Trophoblast cell (in vitro differentiated cells and primary cell): ENCODE measurements at regions not wholly inside any gene's neighbourhood (a gene's known extent, or its start where the extent isn't known, plus 50 kb on each side); places are given as distances from the start of the nearest gene placed in this dataset.

ENCODE experiments used
- DNase-seq, 2 donors: peaks; one replicate each; pipeline ENCODE4 v3.0.0-alpha.2; 2016
- H2AFZ ChIP-seq: 2 replicates; pipeline ENCODE4 v1.6.1; 2013; ENCODE audit warnings: low read length, moderate library complexity, mild to moderate bottlenecking; ENCODE audit not compliant: insufficient read depth, poor library complexity
- H2AK5ac ChIP-seq: 2 replicates; pipeline ENCODE4 v1.6.1; 2013; ENCODE audit warnings: mild to moderate bottlenecking, low read length
- H2BK120ac ChIP-seq: 2 replicates; pipeline ENCODE4 v1.6.1; 2013; ENCODE audit warnings: low read length, mild to moderate bottlenecking, moderate library complexity; ENCODE audit not compliant: insufficient read depth, poor library complexity
- H2BK12ac ChIP-seq: 2 replicates; pipeline ENCODE4 v1.6.1; 2013; ENCODE audit warnings: mild to moderate bottlenecking, low read length, moderate library complexity
- H2BK5ac ChIP-seq: 2 replicates; pipeline ENCODE4 v1.6.1; 2013; ENCODE audit warnings: low read length, low read depth, moderate library complexity, mild to moderate bottlenecking; ENCODE audit not compliant: poor library complexity
- H3K14ac ChIP-seq: 2 replicates; pipeline ENCODE4 v1.6.1; 2013; ENCODE audit warnings: mild to moderate bottlenecking, low read length
- H3K18ac ChIP-seq: 2 replicates; pipeline ENCODE4 v1.6.1; 2013; ENCODE audit warnings: mild to moderate bottlenecking, low read length
- H3K23ac ChIP-seq: 2 replicates; pipeline ENCODE4 v1.6.1; 2013; ENCODE audit warnings: low read length
- H3K27ac ChIP-seq: 2 replicates; pipeline ENCODE4 v1.5.1; 2013; ENCODE audit warnings: low read depth, mild to moderate bottlenecking, inconsistent platforms, low read length, moderate library complexity
- H3K27me3 ChIP-seq: 2 replicates; pipeline ENCODE4 v1.6.1; 2013; ENCODE audit warnings: inconsistent platforms, mild to moderate bottlenecking, low read length, moderate library complexity; ENCODE audit not compliant: insufficient read depth
- H3K36me3 ChIP-seq, 2 experiments: 1 replicate in 1 of 2; 2 replicates in 1 of 2; pipeline ENCODE4 v1.6.1; 2013; ENCODE audit warnings: low read length in 2 of 2, mild to moderate bottlenecking in 2 of 2, moderate library complexity in 1 of 2; ENCODE audit not compliant: insufficient read depth in 2 of 2, control insufficient read depth in 1 of 2
- H3K4ac ChIP-seq: 2 replicates; pipeline ENCODE4 v1.6.1; 2013; ENCODE audit warnings: low read depth, mild to moderate bottlenecking, low read length, moderate library complexity
- H3K4me1 ChIP-seq, 2 experiments: 1 replicate in 1 of 2; 2 replicates in 1 of 2; pipeline ENCODE4 v1.6.1; 2013; ENCODE audit warnings: low read length in 2 of 2, mild to moderate bottlenecking in 2 of 2, moderate library complexity in 1 of 2; ENCODE audit not compliant: insufficient read depth in 2 of 2, control insufficient read depth in 1 of 2
- H3K4me2 ChIP-seq: 2 replicates; pipeline ENCODE4 v1.6.1; 2013; ENCODE audit warnings: inconsistent platforms, mild to moderate bottlenecking, low read length, moderate library complexity
- H3K4me3 ChIP-seq: 2 replicates; pipeline ENCODE4 v1.5.1; 2013; ENCODE audit warnings: mild to moderate bottlenecking, low read depth, low read length, inconsistent platforms
- H3K79me1 ChIP-seq: one replicate; pipeline ENCODE4 v1.6.1; 2013; ENCODE audit warnings: low read length
- H3K79me2 ChIP-seq: 2 replicates; pipeline ENCODE4 v1.6.1; 2013; ENCODE audit warnings: low read length, mild to moderate bottlenecking; ENCODE audit not compliant: control insufficient read depth, insufficient read depth, poor library complexity
- H3K9ac ChIP-seq: 2 replicates; pipeline ENCODE4 v1.6.1; 2013; ENCODE audit warnings: mild to moderate bottlenecking, low read length
- H3K9me3 ChIP-seq: 2 replicates; pipeline ENCODE4 v1.6.1; 2013; ENCODE audit warnings: low read depth, mild to moderate bottlenecking, control low read depth, inconsistent platforms, low read length; ENCODE audit not compliant: insufficient read depth
- H4K12ac ChIP-seq: 2 replicates; pipeline ENCODE4 v1.6.1; 2013; ENCODE audit warnings: low read depth, mild to moderate bottlenecking, low read length, moderate library complexity
- H4K8ac ChIP-seq: 2 replicates; pipeline ENCODE4 v1.6.1; 2013; ENCODE audit warnings: low read depth, mild to moderate bottlenecking, low read length, moderate library complexity
- H4K91ac ChIP-seq: one replicate; pipeline ENCODE4 v1.6.1; 2013; ENCODE audit warnings: low read depth, mild to moderate bottlenecking, low read length, moderate library complexity
- WGBS: extraction: QIAGEN DNeasy Blood & Tissue Kit; methylation state at CpG from one replicate; pipeline ENCODE4 v1.1.7; 2013; ENCODE audit warnings: missing lambda C conversion rate; ENCODE audit not compliant: insufficient read length, insufficient coverage; ENCODE audit errors: extremely low coverage; 5-methylcytosine and 5-hydroxymethylcytosine counted together

DNA sequence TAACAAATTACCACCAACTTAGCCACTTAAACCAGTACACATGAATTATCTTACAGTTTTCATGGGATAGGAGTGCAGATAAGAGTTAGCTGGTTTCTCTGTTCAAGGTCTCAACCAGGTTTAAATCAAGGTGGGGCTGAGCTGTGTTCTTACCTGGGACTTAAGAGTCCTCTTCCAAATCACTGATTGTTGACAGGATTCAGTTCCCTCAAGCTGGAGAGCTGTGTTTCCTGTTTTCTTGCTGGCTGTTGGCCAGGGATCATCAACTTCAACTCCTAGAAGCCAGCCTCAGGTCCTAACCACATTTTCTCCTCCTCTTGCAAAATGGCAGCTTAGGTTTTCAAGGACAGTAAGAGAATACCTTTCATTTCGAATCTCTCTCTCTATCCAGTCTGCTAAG is 123.8 kb upstream of the CHRM3 start:
- WGBS = no CpG with 5 or more reads among the region's 1 CpG
- Histone ChIP-seq H3K9ac (no peak overlapping the region), H3K14ac (no peak overlapping the region), H3K79me2 (no peaks in the 10 kb centered on the region), H3K27me3 (no peaks in the 10 kb centered on the region), H3K18ac (no peak overlapping the region), H3K4me3 (no peak overlapping the region), H4K91ac (no peak overlapping the region), H3K4me2 (no peak overlapping the region), H2AFZ (no peak overlapping the region), H2BK12ac (no peak overlapping the region), H3K36me3 (no peaks in the 10 kb centered on the region), H3K79me1 (no peaks in the 10 kb centered on the region), H2AK5ac (no peak overlapping the region), H3K4ac (no peak overlapping the region), H3K23ac (no peak overlapping the region), H3K27ac (no peak overlapping the region), H4K12ac (no peak overlapping the region), H4K8ac (no peak overlapping the region), H2BK120ac (no peak overlapping the region), H3K4me1 (no peaks in the 10 kb centered on the region), H3K9me3 (no peaks in the 10 kb centered on the region), H2BK5ac (no peak overlapping the region)
- no peak for DNase-seq

DNA sequence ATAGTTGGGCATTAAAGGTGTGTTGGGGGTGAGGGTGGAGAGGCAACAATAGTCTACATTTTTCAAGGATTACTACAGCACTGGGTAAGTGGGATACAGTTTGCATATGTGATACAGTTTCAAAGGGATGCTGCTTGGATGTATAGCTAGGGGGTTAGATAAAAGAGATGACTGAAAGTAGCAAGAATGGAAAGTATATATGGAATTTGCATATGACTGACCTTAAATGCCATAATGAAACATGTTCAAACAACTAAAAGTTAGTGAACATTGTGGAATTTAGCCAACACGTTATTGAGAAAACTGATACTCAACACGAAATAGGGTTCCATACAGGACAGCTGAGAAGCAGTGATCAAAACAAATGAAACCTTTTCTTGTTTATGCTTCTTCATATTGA is 124.8 kb upstream of the CHRM3 start:
- no peak overlapping the region for H3K27ac ChIP-seq
- H2AK5ac ChIP-seq = no peak overlapping the region
- no peak overlapping the region for H2AFZ ChIP-seq
- DNase-seq = peak in 1 of 2 donors; percentile 7
- no peaks in the 10 kb centered on the region for H3K4me1 ChIP-seq
- H3K4me2 ChIP-seq = no peak overlapping the region
- H4K91ac ChIP-seq = no peak overlapping the region
- H4K8ac ChIP-seq = no peak overlapping the region
- H2BK12ac ChIP-seq = no peak overlapping the region
- no peak overlapping the region for H3K23ac ChIP-seq
- H3K4ac ChIP-seq = no peak overlapping the region
- no peaks in the 10 kb centered on the region for H3K36me3 ChIP-seq
- no peaks in the 10 kb centered on the region for H3K9me3 ChIP-seq
- no CpG with 5 or more reads among the region's 2 CpGs for WGBS
- no peak overlapping the region for H3K9ac ChIP-seq
- H3K4me3 ChIP-seq = no peak overlapping the region
- no peaks in the 10 kb centered on the region for H3K27me3 ChIP-seq
- H3K14ac ChIP-seq = no peak overlapping the region
- H3K79me1 ChIP-seq = no peaks in the 10 kb centered on the region
- H4K12ac ChIP-seq = no peak overlapping the region
- no peaks in the 10 kb centered on the region for H3K79me2 ChIP-seq
- no peak overlapping the region for H3K18ac ChIP-seq
- no peak overlapping the region for H2BK120ac ChIP-seq
- no peak overlapping the region for H2BK5ac ChIP-seq

DNA sequence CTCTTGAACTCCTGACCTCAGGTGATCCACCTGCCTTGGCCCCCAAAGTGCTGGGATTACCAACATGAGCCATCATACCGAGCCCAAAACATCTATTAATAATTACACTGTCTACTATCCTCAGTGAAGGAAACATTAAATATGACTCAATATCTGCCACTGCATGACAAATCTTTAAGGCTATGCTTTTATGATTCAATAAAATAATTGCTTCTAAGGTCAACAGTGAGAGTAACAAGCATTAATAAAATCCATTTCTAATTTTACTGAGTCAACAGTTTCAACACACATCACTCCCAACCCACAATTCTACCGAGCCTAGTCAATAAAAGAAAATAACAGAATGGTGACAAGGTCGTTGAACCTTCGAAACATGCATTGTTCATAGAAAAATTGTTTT is 125.5 kb upstream of the CHRM3 start:
- Histone ChIP-seq H4K12ac (no peak overlapping the region), H2AFZ (no peak overlapping the region), H3K14ac (no peak overlapping the region), H3K9me3 (no peaks in the 10 kb centered on the region), H3K23ac (no peak overlapping the region), H2BK12ac (no peak overlapping the region), H3K4me1 (no peaks in the 10 kb centered on the region), H3K9ac (no peak overlapping the region), H3K27me3 (no peaks in the 10 kb centered on the region), H3K79me2 (no peaks in the 10 kb centered on the region), H3K18ac (no peak overlapping the region), H3K79me1 (no peaks in the 10 kb centered on the region), H2AK5ac (no peak overlapping the region), H4K91ac (no peak overlapping the region), H2BK120ac (no peak overlapping the region), H3K4me3 (no peak overlapping the region), H3K4ac (no peak overlapping the region), H3K36me3 (no peaks in the 10 kb centered on the region), H3K4me2 (no peak overlapping the region), H4K8ac (no peak overlapping the region), H2BK5ac (no peak overlapping the region), H3K27ac (no peak overlapping the region)
- no peak for DNase-seq
- WGBS = no CpG with 5 or more reads among the region's 4 CpGs

DNA sequence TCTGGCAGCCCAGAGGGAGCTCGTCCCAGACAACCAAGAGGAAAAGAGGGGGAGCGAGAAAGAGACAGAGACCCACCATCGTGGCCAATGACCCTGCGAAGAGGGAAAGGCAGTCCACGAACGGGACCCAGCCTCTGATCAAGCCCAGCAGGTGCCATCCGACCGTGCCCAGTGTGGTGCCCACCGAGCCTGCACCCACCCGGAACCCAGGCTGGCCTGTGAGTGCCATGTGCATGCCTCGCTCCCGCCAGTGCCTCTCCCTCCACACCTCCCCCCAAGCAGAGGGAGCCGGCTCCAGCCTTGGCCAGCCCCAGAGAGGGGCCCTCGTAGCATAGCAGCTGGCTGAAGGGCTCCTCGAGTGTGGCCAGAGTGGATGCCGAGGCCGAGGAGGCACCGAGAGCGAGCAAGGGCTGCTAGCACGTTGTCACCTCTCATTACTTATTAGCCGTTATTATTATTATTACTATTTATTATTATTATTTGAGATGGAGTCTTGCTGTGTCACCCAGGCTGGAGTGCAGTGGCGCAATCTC is 130.7 kb upstream of the CHRM3 start:
- no CpG with 5 or more reads among the region's 22 CpGs for WGBS
- Histone ChIP-seq H2AFZ (no peak overlapping the region), H3K4me1 (no peaks in the 10 kb centered on the region), H3K4me3 (no peak overlapping the region), H3K79me1 (no peaks in the 10 kb centered on the region), H3K18ac (no peak overlapping the region), H3K9ac (no peak overlapping the region), H3K4ac (no peak overlapping the region), H3K4me2 (no peak overlapping the region), H3K36me3 (no peaks in the 10 kb centered on the region), H2AK5ac (no peak overlapping the region), H2BK120ac (no peak overlapping the region), H2BK5ac (no peak overlapping the region), H3K9me3 (peaks cover 4% of the 10 kb centered on the region), H3K27ac (no peak overlapping the region), H3K79me2 (no peaks in the 10 kb centered on the region), H3K27me3 (no peaks in the 10 kb centered on the region), H4K12ac (no peak overlapping the region), H4K8ac (no peak overlapping the region), H4K91ac (no peak overlapping the region), H2BK12ac (no peak overlapping the region), H3K14ac (no peak overlapping the region), H3K23ac (no peak overlapping the region)
- no peak for DNase-seq
